ENCODE measurements at regions not wholly inside any gene's neighbourhood (a gene's known extent, or its start where the extent isn't known, plus 50 kb on each side); places are given as distances from the start of the nearest gene placed in this dataset.

- no peak for TF ChIP-seq CTCF (IDR thresholded peaks at IDR 0.05)
Observed at GRCh38 chr3:174462916-174463315, 396.2 kb upstream of the NAALADL2 start.

DNA sequence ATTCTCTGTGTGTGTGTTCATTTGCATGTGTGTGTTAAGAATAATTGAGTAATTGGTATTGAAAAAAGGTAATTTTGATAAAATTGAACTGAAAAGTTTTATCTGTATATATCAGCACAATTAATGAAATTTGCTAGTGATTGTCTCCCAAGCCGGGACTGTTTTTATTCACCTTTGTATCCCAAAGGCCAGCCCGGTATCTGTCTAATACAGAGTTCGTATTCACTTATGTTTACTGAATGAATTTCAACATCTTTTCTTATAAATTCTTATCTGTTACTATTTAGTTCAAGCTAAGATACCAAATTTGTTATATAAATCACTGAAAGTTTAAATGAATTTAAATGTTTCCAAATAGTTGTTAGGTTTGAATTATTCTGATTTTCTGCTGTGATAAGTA is 394.0 kb upstream of the NAALADL2 start:
- TF ChIP-seq CTCF (IDR thresholded peaks at IDR 0.05) = no peak

DNA sequence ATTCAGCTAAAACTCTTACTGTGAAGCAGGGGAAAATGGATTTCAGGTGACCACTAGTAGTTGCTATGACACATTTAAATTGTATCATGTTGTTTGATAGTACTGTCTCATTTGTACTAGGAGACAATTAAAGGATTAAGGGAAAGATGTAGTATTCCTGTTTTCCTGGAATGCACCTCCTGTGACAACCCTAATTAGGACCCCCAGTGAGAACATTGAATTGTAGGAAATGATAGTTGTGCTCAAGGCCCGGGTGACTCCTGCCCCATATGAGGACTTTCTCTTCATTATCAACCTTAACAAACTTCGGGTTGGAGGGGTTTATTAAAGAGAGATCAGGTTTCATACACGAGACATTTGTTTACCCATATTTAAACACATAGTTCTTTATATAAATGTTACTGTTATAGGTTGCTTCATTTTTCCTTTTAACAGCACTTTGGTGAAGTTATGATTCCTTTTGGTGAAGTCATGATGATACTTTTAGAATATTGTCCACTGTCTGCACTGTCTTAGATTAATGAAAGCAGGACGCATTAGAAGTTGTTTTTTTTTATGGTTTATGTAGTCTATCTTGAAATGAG is 392.6 kb upstream of the NAALADL2 start:
- no peak for TF ChIP-seq CTCF (IDR thresholded peaks at IDR 0.05)

DNA sequence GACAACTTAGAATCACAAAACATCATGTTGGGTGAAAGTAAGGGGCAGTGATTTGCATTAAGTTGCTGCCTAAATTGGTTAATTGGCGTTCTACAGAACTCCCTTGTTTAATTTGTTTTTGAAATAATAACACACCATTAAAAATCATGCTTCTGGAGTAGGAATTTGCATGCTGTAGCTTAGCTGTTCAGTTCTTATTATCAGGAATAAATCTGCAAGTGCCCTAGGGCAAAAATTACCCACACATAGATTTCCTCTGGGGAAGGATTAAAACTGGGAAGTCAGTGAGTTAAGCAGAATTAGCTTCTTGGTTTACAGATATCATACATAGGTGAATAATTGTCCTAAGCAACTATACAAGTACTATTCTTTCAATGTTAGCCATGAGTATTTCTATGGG is 381.6 kb upstream of the NAALADL2 start:
- TF ChIP-seq CTCF (IDR thresholded peaks at IDR 0.05) = no peak

DNA sequence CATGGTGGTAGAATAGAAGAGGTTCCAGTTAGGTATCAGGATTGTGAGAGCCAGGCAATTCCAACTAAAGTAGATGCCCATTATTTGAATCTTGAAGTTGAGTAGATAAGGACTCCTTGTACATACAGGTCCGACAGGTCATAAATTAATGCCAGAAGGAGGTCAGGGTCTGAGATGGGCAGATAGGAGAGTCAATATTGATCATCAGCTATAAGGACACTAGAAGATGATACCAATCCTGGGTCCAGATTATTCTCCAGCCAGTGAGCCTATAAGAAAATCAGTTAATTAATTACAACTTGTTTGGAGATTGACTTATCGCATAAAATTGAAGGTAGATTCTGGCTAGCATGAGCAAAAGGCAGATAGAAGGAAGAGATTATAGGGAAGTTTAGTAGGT is 378.4 kb upstream of the NAALADL2 start:
- no peak for TF ChIP-seq CTCF (IDR thresholded peaks at IDR 0.05)

DNA sequence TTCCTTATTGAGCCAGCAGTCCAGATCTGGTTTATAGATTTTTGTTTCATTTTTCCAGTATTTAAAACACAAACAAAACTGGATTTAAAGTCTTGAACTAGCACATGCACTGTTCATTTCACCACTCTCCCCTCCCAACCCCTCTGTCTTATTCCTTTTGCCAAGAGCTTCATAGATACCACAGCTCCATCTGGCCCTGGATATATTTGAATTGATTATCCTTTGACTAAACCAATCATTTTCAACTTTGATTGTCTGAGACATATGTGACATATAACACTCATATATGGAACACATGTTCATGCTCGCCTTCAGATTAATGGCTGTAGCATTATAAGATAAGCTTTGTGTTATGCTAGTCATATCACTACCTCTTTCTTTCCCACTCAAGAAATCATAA is 376.6 kb upstream of the NAALADL2 start:
- TF ChIP-seq CTCF (IDR thresholded peaks at IDR 0.05) = no peak

- no peak for TF ChIP-seq CTCF (IDR thresholded peaks at IDR 0.05)
Observed at GRCh38 chr3:174483254-174483653, 375.9 kb upstream of the NAALADL2 start.

GRCh38 chr3:174488527-174488926 is 370.6 kb upstream of the NAALADL2 start:
- no peak for TF ChIP-seq CTCF (IDR thresholded peaks at IDR 0.05)

All from LNCAP (cell line).